A549 (cell line): ENCODE measurements at regions not wholly inside any gene's neighbourhood (a gene's known extent, or its start where the extent isn't known, plus 50 kb on each side); places are given as distances from the start of the nearest gene placed in this dataset.

Experiments
- ATAC-seq, 2 experiments: fragments of 200-7000 bp in 1 of 2; fragments of >200 bp in 1 of 2; cut with Nextera tagmentation in 1 of 2; cut with Tn5 transposase in 1 of 2; 3 replicates each; pipeline versions ENCODE4 v1.8.0 to v1.9.1; 2018 to 2020; ENCODE audit warnings: mild to moderate bottlenecking in 1 of 2, moderate library complexity in 1 of 2
- CTCF ChIA-PET: fragments of 300-600 bp; sonication (Branson Sonifier 250); formaldehyde crosslinking; extraction: SDS; loops from one replicate; lab custom pipeline; 2021; ENCODE audit warnings: antibody characterized with exemption, inconsistent platforms; lab: Yijun Ruan, JAX
- POLR2A ChIA-PET: fragments of 350-600 bp; formaldehyde crosslinking; extraction: SDS; loops from one replicate; lab custom pipeline; 2021; ENCODE audit warnings: antibody characterized with exemption, inconsistent platforms; lab: Yijun Ruan, JAX
- DNase-seq, 2 experiments: peaks; one replicate each; pipeline versions ENCODE4 v3.0.0 to v3.0.0-alpha.2; 2011 to 2016; ENCODE audit warnings: low read depth in 1 of 2, low spot score in 1 of 2
- FAIRE-seq: peaks from 2 replicates; lab custom pipeline; 2011; peaks lifted over from hg19 to GRCh38; lab: Jason Lieb, UNC
- H3K27ac ChIP-seq, 2 experiments: fragments of >200 bp; sonication (Bioruptor Twin); formaldehyde crosslinking; 3 replicates each; pipeline ENCODE4 v1.5.1; 2016 to 2017
- H3K4me1 ChIP-seq: fragments of >200 bp; sonication (Bioruptor Twin); formaldehyde crosslinking; 3 replicates; pipeline ENCODE4 v1.6.1; 2016
- H3K4me2 ChIP-seq: fragments of >200 bp; sonication (Bioruptor Twin); formaldehyde crosslinking; 3 replicates; pipeline ENCODE4 v1.6.1; 2016
- H3K4me3 ChIP-seq: fragments of >200 bp; sonication (Bioruptor Twin); formaldehyde crosslinking; 3 replicates; pipeline ENCODE4 v1.5.1; 2016
- H3K9me3 ChIP-seq: fragments of >200 bp; sonication (Bioruptor Twin); formaldehyde crosslinking; 3 replicates; pipeline ENCODE4 v1.6.1; 2016
- BHLHE40 ChIP-seq: IDR thresholded peaks from 2 replicates; pipeline ENCODE4 v1.6.1; 2012; ENCODE audit warnings: low read depth, low read length, inconsistent platforms
- CBX2 ChIP-seq: fragments of 200-600 bp; sonication (generic); IDR thresholded peaks from 2 replicates; pipeline ENCODE4 v1.6.1; 2016; ENCODE audit warnings: low read depth, mild to moderate bottlenecking, borderline replicate concordance
- CBX8 ChIP-seq: fragments of 200-600 bp; sonication (generic); IDR thresholded peaks from 2 replicates; pipeline ENCODE4 v1.6.1; 2016
- CHD4 ChIP-seq: fragments of 200-600 bp; sonication (generic); IDR thresholded peaks from 2 replicates; pipeline ENCODE4 v1.6.1; 2016; ENCODE audit warnings: antibody characterized with exemption, mild to moderate bottlenecking, borderline replicate concordance
- EHMT2 ChIP-seq: fragments of 200-600 bp; sonication (generic); IDR thresholded peaks from 2 replicates; pipeline ENCODE4 v1.6.1; 2016; ENCODE audit warnings: antibody characterized with exemption, low read depth, mild to moderate bottlenecking, moderate library complexity
- EP300 ChIP-seq, 2 experiments: fragments of >200 bp; sonication (Bioruptor Twin); formaldehyde crosslinking; IDR thresholded peaks; 2 replicates in 1 of 2; 3 replicates in 1 of 2; pipeline ENCODE4 v1.6.1; 2016 to 2017
- FOSL2 ChIP-seq, 2 experiments: fragments of 450-650 bp in 1 of 2; fragments of >200 bp in 1 of 2; sonication (Bioruptor Twin) in 1 of 2; formaldehyde crosslinking; IDR thresholded peaks; 2 replicates each; pipeline versions ENCODE4 v1.5.0 to v1.6.1; 2016 to 2020; ENCODE audit warnings: mild to moderate bottlenecking in 1 of 2, moderate library complexity in 1 of 2
- HDAC2 ChIP-seq: fragments of 200-600 bp; sonication (generic); IDR thresholded peaks from 2 replicates; pipeline ENCODE4 v1.6.1; 2016
- HEYL ChIP-seq: fragments of 250-450 bp; sonication (Bioruptor Pico); IDR thresholded peaks from 2 replicates; pipeline ENCODE4 v1.8.0; 2021; ENCODE audit warnings: mild to moderate bottlenecking, moderate library complexity
- HOXA7 ChIP-seq: fragments of 250-450 bp; sonication (Bioruptor Pico); IDR thresholded peaks from 2 replicates; pipeline ENCODE4 v1.5.0; 2020; ENCODE audit warnings: mild to moderate bottlenecking, moderate library complexity
- JUNB ChIP-seq: fragments of >200 bp; sonication (Bioruptor Twin); formaldehyde crosslinking; IDR thresholded peaks from 2 replicates; pipeline ENCODE4 v1.6.1; 2016
- KDM5A ChIP-seq: fragments of 200-600 bp; sonication (generic); IDR thresholded peaks from 2 replicates; pipeline ENCODE4 v1.6.1; 2016; ENCODE audit warnings: antibody characterized with exemption, mild to moderate bottlenecking
- MAZ ChIP-seq: fragments of 150-350 bp; IDR thresholded peaks from 2 replicates; pipeline ENCODE4 v1.6.1; 2014; ENCODE audit warnings: antibody characterized with exemption, low read depth, low read length, borderline replicate concordance
- NFE2L2 ChIP-seq: fragments of 150-350 bp; conservative IDR thresholded peaks from 2 replicates; pipeline ENCODE4 v1.6.1; 2014; ENCODE audit warnings: low read length
- NPAS2 ChIP-seq: fragments of 250-450 bp; sonication (Bioruptor Pico); IDR thresholded peaks from 2 replicates; pipeline ENCODE4 v1.8.0; 2022; ENCODE audit warnings: mild to moderate bottlenecking, moderate library complexity, borderline replicate concordance
- NR3C1 ChIP-seq: fragments of >200 bp; sonication (Bioruptor Twin); formaldehyde crosslinking; IDR thresholded peaks from 3 replicates; pipeline ENCODE4 v1.6.1; 2017
- PHF8 ChIP-seq: fragments of 200-600 bp; sonication (generic); IDR thresholded peaks from 2 replicates; pipeline ENCODE4 v1.6.1; 2016; ENCODE audit warnings: low read depth, mild to moderate bottlenecking, antibody characterized with exemption, moderate library complexity, borderline replicate concordance
- POLR2A ChIP-seq: IDR thresholded peaks from 2 replicates; pipeline ENCODE4 v1.6.1; 2012; ENCODE audit warnings: mild to moderate bottlenecking, low read length
- POLR2AphosphoS2 ChIP-seq: conservative IDR thresholded peaks from 2 replicates; pipeline ENCODE4 v1.6.1; 2012; ENCODE audit warnings: low read length, improper control_type of control experiment, inconsistent platforms
- RCOR1 ChIP-seq: fragments of 150-350 bp; IDR thresholded peaks from 2 replicates; pipeline ENCODE4 v1.6.1; 2014; ENCODE audit warnings: antibody characterized with exemption, low read length, low read depth
- RNF2 ChIP-seq: fragments of 200-600 bp; sonication (generic); IDR thresholded peaks from 2 replicates; pipeline ENCODE4 v1.6.1; 2016; ENCODE audit warnings: low read depth, mild to moderate bottlenecking, antibody characterized with exemption, moderate library complexity, borderline replicate concordance
- TFCP2L1 ChIP-seq: fragments of 250-450 bp; sonication (Bioruptor Pico); IDR thresholded peaks from 2 replicates; pipeline ENCODE4 v1.5.0; 2021; ENCODE audit warnings: mild to moderate bottlenecking
- TP53 ChIP-seq: fragments of 250-450 bp; sonication (Bioruptor Pico); IDR thresholded peaks from 2 replicates; pipeline ENCODE4 v1.5.0; 2021; ENCODE audit warnings: mild to moderate bottlenecking, moderate library complexity
- ZC3H11A ChIP-seq: fragments of 450-650 bp; IDR thresholded peaks from 2 replicates; pipeline ENCODE4 v1.6.1; 2014; ENCODE audit warnings: antibody characterized with exemption, mild to moderate bottlenecking
- ZNF302 ChIP-seq: fragments of 250-450 bp; sonication (Bioruptor Pico); IDR thresholded peaks from 2 replicates; pipeline ENCODE4 v1.9.0; 2021; ENCODE audit warnings: inconsistent platforms, mild to moderate bottlenecking, moderate library complexity
- ZSCAN20 ChIP-seq: fragments of 250-450 bp; sonication (Bioruptor Pico); IDR thresholded peaks from 2 replicates; pipeline ENCODE4 v1.8.0; 2022; ENCODE audit warnings: mild to moderate bottlenecking, moderate library complexity
- WGBS: methylation state at CpG from one replicate; pipeline ENCODE4 v1.1.6; 2017; ENCODE audit errors: missing lambda C conversion rate; 5-methylcytosine and 5-hydroxymethylcytosine counted together
- TF ChIP-seq, protein P1 (sequence below): fragments of >200 bp; sonication (Bioruptor Twin); formaldehyde crosslinking; IDR thresholded peaks from 2 replicates; pipeline ENCODE4 v1.6.1; 2016
- TF ChIP-seq, protein P2 (sequence below): fragments of 450-650 bp; IDR thresholded peaks from 2 replicates; pipeline ENCODE4 v1.6.1; 2014; ENCODE audit warnings: antibody characterized with exemption
- TF ChIP-seq, protein P3 (sequence below): fragments of 250-450 bp; sonication (Bioruptor Pico); IDR thresholded peaks from 2 replicates; pipeline ENCODE4 v1.5.0; 2020; ENCODE audit warnings: low read depth, mild to moderate bottlenecking, moderate library complexity

DNA sequence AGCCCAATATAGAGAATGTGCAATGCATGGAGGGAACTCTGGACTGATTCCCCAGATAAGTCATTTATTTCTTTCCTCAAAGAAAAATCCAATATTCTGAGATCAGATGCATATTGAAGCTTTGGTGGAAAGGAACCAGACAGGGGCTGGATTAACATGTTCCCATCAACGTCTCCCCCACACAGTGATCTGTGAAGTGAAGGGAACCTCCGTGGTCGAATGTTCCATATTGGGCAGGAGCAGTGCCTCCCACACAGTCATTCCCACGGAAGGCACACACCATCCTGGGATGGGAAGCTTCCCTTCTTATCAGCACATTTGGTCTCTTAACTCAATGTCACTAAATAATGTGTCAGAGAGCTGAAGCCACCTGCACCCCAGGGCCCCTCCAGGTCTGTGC, 247.1 kb downstream of the BCL11B start:
- ATAC-seq = no peak
- Histone ChIP-seq H3K4me2 (no peak overlapping the region), H3K9me3 (peaks cover 3% of the 10 kb centered on the region; the same call in 1 of the 3 replicates), H3K4me3 (no peak overlapping the region), H3K27ac (no peak overlapping the region), H3K4me1 (no peaks in the 10 kb centered on the region)
- no peak for DNase-seq
- CTCF ChIA-PET = no interaction called here
- FAIRE-seq = no peak
- POLR2A ChIA-PET = no interaction called here
- WGBS = 0% methylated on average over 4 of the region's 4 CpGs
- TF ChIP-seq, protein P1, sequence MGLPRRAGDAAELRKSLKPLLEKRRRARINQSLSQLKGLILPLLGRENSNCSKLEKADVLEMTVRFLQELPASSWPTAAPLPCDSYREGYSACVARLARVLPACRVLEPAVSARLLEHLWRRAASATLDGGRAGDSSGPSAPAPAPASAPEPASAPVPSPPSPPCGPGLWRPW = no peak
- no peak for TF ChIP-seq ZC3H11A
- TF ChIP-seq RCOR1 = no peak
- no peak for TF ChIP-seq ZSCAN20 (CRISPR knock-in tag)
- TF ChIP-seq PHF8 = no peak
- TF ChIP-seq EP300 (IDR thresholded peaks at IDR 0.05) = no peak
- no peak for TF ChIP-seq JUNB
- no peak for TF ChIP-seq HDAC2

DNA sequence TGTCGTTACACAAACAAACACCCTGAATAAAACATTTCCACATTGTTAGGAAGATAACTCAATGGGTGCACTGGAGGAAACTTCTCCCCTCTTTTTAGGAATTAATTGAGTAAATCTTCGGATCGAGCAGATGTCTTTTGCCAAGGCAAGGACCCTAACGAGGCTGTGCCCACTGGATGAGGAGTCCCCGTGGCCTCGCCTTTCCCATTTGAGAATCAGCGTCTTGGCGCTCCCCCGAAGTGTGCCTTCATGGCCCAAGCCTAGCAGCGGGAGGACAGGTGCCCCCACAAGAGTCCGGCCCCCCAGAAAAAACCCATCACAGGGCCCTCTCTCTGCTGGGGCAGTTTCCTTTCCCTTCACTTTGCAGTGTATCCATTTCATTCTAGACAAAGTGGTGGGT, 246.6 kb downstream of the BCL11B start:
- POLR2A ChIA-PET = no interaction called here

DNA sequence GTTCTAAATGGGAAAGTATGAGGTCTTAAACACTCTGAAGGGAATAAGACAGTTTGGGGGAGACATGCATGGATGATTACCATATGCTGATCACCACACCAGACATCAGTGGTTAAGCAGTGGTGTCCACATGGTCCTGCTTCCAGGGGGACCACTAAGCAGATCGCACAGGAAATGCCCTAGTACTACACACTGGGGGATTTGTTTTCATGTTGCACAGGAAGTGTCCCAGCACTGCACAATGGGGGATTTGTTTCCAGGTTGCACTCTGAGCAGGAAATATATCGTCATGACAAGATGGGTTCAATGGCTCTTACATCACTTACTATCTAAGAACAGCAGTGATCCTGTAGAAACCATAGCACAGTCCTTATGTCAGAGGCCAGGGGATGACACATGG, 245.5 kb downstream of the BCL11B start:
- TF ChIP-seq HOXA7 (CRISPR knock-in tag) = no peak
- no peak for TF ChIP-seq EP300 (IDR thresholded peaks at IDR 0.05)
- TF ChIP-seq FOSL2 (IDR thresholded peaks at IDR 0.05) = no peak
- TF ChIP-seq FOSL2 (CRISPR knock-in tag; IDR thresholded peaks at IDR 0.05) = no peak
- TF ChIP-seq EHMT2 = no peak
- no peak for TF ChIP-seq POLR2AphosphoS2
- no peak for TF ChIP-seq PHF8
- TF ChIP-seq MAZ = no peak
- TF ChIP-seq POLR2A = no peak
- no peak for TF ChIP-seq NFE2L2
- TF ChIP-seq ZNF302 (CRISPR knock-in tag) = no peak
- TF ChIP-seq CBX2 = no peak
- no peak for TF ChIP-seq HDAC2
- TF ChIP-seq, protein P2, sequence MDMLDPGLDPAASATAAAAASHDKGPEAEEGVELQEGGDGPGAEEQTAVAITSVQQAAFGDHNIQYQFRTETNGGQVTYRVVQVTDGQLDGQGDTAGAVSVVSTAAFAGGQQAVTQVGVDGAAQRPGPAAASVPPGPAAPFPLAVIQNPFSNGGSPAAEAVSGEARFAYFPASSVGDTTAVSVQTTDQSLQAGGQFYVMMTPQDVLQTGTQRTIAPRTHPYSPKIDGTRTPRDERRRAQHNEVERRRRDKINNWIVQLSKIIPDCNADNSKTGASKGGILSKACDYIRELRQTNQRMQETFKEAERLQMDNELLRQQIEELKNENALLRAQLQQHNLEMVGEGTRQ = no peak
- no peak for TF ChIP-seq NPAS2 (CRISPR knock-in tag)
- TF ChIP-seq BHLHE40 = no peak
- ATAC-seq = no peak
- ChIA-PET CTCF (no interaction called here), POLR2A (no interaction called here)
- FAIRE-seq = no peak
- H3K9me3 ChIP-seq = peaks cover 3% of the 10 kb centered on the region; the same call in 1 of the 3 replicates
- no peaks in the 10 kb centered on the region for H3K4me1 ChIP-seq
- no peak overlapping the region for H3K4me2 ChIP-seq
- H3K27ac ChIP-seq = no peak overlapping the region
- peak in 1 of 2 experiments; percentile 61 for DNase-seq
- WGBS = 23% methylated on average over 1 of the region's 2 CpGs
- H3K4me3 ChIP-seq = no peak overlapping the region

More for the DNA sequence above, 246.6 kb downstream of the BCL11B start:
- Histone ChIP-seq H3K9me3 (peaks cover 3% of the 10 kb centered on the region; the same call in 1 of the 3 replicates), H3K27ac (no peak overlapping the region), H3K4me1 (no peaks in the 10 kb centered on the region), H3K4me2 (no peak overlapping the region), H3K4me3 (no peak overlapping the region)
- DNase-seq (no peak), FAIRE-seq (no peak), ATAC-seq (no peak)
- CTCF ChIA-PET = no interaction called here
- no peak for TF ChIP-seq CHD4
- TF ChIP-seq RNF2 = no peak
- no peak for TF ChIP-seq TFCP2L1 (CRISPR knock-in tag)
- TF ChIP-seq NPAS2 (CRISPR knock-in tag) = no peak
- no peak for TF ChIP-seq TP53 (CRISPR knock-in tag)
- TF ChIP-seq, protein P3, sequence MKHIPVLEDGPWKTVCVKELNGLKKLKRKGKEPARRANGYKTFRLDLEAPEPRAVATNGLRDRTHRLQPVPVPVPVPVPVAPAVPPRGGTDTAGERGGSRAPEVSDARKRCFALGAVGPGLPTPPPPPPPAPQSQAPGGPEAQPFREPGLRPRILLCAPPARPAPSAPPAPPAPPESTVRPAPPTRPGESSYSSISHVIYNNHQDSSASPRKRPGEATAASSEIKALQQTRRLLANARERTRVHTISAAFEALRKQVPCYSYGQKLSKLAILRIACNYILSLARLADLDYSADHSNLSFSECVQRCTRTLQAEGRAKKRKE (CRISPR knock-in tag) = no peak
- TF ChIP-seq KDM5A = no peak
- TF ChIP-seq CBX8 = no peak
- TF ChIP-seq JUNB = no peak
- TF ChIP-seq NFE2L2 = no peak
- no peak for TF ChIP-seq FOSL2 (IDR thresholded peaks at IDR 0.05)
- no peak for TF ChIP-seq FOSL2 (CRISPR knock-in tag; IDR thresholded peaks at IDR 0.05)
- no peak for TF ChIP-seq HEYL (CRISPR knock-in tag)
- TF ChIP-seq, protein P1 = no peak
- no peak for TF ChIP-seq NR3C1
- no peak for TF ChIP-seq HOXA7 (CRISPR knock-in tag)
- 57% methylated on average over 11 of the region's 11 CpGs for WGBS
